Keratinocyte (primary cell): ENCODE measurements at regions not wholly inside any gene's neighbourhood (a gene's known extent, or its start where the extent isn't known, plus 50 kb on each side); places are given as distances from the start of the nearest gene placed in this dataset.

Experiments used
- DNase-seq: peaks from one replicate; pipeline ENCODE4 v3.0.0-alpha.2; 2011; ENCODE audit warnings: low read depth, missing footprints, low spot score
- FAIRE-seq: peaks from 2 replicates; lab custom pipeline; 2011; peaks lifted over from hg19 to GRCh38; lab: Jason Lieb, UNC
- H2AFZ ChIP-seq: 2 replicates; pipeline ENCODE4 v1.6.0; 2012; ENCODE audit warnings: low read length, control low read depth, inconsistent platforms; ENCODE audit not compliant: control insufficient read depth
- H3K27ac ChIP-seq: 2 replicates; pipeline ENCODE4 v1.5.1; 2011; ENCODE audit warnings: low read length; ENCODE audit not compliant: control insufficient read depth, insufficient read depth
- H3K27me3 ChIP-seq: 3 replicates; pipeline ENCODE4 v1.6.0; 2011; ENCODE audit warnings: low read length; ENCODE audit not compliant: control insufficient read depth, insufficient read depth; ENCODE audit errors: extremely low read depth
- H3K36me3 ChIP-seq, 2 experiments: 2 replicates in 1 of 2; 3 replicates in 1 of 2; pipeline ENCODE4 v1.5.1; 2011; ENCODE audit warnings: low read length in 2 of 2, mild to moderate bottlenecking in 1 of 2; ENCODE audit not compliant: control insufficient read depth in 2 of 2, insufficient read depth in 2 of 2; ENCODE audit errors: extremely low read depth in 1 of 2
- H3K4me1 ChIP-seq: 3 replicates; pipeline ENCODE4 v1.5.1; 2011; ENCODE audit warnings: low read length; ENCODE audit not compliant: control insufficient read depth, insufficient read depth; ENCODE audit errors: extremely low read depth
- H3K4me2 ChIP-seq: 3 replicates; pipeline ENCODE4 v1.6.0; 2011; ENCODE audit warnings: low read depth, low read length; ENCODE audit not compliant: control insufficient read depth, insufficient read depth; ENCODE audit errors: extremely low read depth
- H3K4me3 ChIP-seq, 3 experiments: fragments of 200-600 bp in 1 of 3; sonication (generic) in 1 of 3; 2 replicates in 2 of 3; 3 replicates in 1 of 3; pipeline ENCODE4 v1.5.1; 2011 to 2016; ENCODE audit warnings: low read length in 3 of 3, mild to moderate bottlenecking in 3 of 3, control low read depth in 2 of 3, inconsistent platforms in 1 of 3, low read depth in 1 of 3, mixed read lengths in 1 of 3, mixed run types in 1 of 3, moderate library complexity in 1 of 3; ENCODE audit not compliant: control insufficient read depth in 2 of 3, insufficient read depth in 2 of 3; ENCODE audit errors: extremely low read depth in 1 of 3
- H3K79me2 ChIP-seq: 2 replicates; pipeline ENCODE4 v1.6.0; 2012; ENCODE audit warnings: low read length; ENCODE audit not compliant: control insufficient read depth, insufficient read depth
- H3K9ac ChIP-seq: 3 replicates; pipeline ENCODE4 v1.6.0; 2011; ENCODE audit warnings: low read length; ENCODE audit not compliant: control insufficient read depth, insufficient read depth; ENCODE audit errors: extremely low read depth
- H3K9me1 ChIP-seq: 3 replicates; pipeline ENCODE4 v1.6.0; 2011; ENCODE audit warnings: low read length; ENCODE audit not compliant: control insufficient read depth, insufficient read depth; ENCODE audit errors: extremely low read depth
- H3K9me3 ChIP-seq: 2 replicates; pipeline ENCODE4 v1.5.1; 2012; ENCODE audit warnings: low read depth, low read length; ENCODE audit not compliant: control insufficient read depth
- H4K20me1 ChIP-seq: 3 replicates; pipeline ENCODE4 v1.6.0; 2011; ENCODE audit warnings: low read length; ENCODE audit not compliant: control insufficient read depth, insufficient read depth; ENCODE audit errors: extremely low read depth
- EZH2 ChIP-seq: IDR thresholded peaks from one replicate; pipeline ENCODE4 v1.6.1; 2012; ENCODE audit warnings: inconsistent platforms, mild to moderate bottlenecking, low read length, moderate library complexity
- dilution Hi-C: fragments of 300-500 bp; cut with MboI; formaldehyde crosslinking; loops from one replicate; pipeline ENCODE4 v1.7.0; 2020; ENCODE audit warnings: low sequenced_read_pairs; ENCODE audit not compliant: extremely low pct_ligation_motif_present
- TF ChIP-seq, protein P1 (sequence below), 3 experiments: IDR thresholded peaks in 1 of 3; conservative IDR thresholded peaks in 1 of 3; optimal IDR thresholded peaks in 1 of 3; 2 replicates in 2 of 3; 3 replicates in 1 of 3; pipeline versions ENCODE3 to v1.5.1; 2011; ENCODE audit warnings: low read length in 3 of 3, mild to moderate bottlenecking in 3 of 3, moderate library complexity in 2 of 3, control low read depth in 1 of 3, inconsistent platforms in 1 of 3; ENCODE audit not compliant: insufficient read depth in 2 of 3; ENCODE audit errors: extremely low read depth in 1 of 3

DNA sequence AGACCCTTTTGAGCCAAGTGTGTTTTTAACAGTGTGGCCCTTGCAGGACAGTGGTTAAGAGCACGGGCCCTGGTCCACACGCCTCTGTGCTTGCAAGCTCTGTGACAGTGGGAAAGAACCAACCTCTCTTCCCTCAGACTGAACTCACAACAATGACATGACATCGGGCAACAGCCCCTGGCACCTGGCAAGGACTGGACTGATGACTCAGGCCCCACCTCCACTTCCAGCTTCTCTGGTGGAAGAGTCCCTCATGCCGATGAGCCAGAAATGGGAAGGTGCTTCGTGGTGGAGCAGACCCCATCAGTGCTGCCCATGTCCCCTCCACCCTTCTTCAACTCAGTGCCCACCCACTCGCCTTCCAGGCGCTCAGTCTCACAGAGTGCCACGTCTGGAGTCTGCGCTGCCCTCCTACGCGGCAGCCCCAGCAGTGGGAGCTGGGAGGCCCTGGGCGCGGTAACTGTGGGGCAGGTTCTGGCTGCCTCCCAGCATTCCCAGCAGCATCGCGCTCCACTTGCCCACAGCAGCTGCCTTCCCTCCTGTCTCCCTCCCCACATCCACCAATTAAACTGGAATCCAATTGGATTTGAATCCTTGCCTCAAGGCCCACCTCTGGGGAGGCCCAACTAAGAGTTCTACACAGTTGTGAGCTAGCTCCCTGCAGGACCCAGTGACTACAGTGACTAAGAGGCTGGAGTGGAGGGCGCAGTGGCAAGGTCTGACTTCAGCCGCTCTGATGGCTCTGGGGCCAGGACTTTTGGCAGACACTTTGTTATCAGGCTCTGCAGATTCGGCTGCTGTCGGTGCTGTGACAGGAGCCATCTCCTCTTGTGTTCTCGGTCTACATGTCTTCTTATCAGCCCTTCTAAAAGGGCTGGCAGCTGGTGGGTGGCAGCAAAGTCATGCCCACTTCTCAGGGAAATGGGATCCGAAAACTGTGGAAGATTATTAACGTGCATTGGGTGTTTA, 156.8 kb upstream of the MLN start:
- FAIRE-seq: no peak
- dilution Hi-C loops: no loop called here

DNA sequence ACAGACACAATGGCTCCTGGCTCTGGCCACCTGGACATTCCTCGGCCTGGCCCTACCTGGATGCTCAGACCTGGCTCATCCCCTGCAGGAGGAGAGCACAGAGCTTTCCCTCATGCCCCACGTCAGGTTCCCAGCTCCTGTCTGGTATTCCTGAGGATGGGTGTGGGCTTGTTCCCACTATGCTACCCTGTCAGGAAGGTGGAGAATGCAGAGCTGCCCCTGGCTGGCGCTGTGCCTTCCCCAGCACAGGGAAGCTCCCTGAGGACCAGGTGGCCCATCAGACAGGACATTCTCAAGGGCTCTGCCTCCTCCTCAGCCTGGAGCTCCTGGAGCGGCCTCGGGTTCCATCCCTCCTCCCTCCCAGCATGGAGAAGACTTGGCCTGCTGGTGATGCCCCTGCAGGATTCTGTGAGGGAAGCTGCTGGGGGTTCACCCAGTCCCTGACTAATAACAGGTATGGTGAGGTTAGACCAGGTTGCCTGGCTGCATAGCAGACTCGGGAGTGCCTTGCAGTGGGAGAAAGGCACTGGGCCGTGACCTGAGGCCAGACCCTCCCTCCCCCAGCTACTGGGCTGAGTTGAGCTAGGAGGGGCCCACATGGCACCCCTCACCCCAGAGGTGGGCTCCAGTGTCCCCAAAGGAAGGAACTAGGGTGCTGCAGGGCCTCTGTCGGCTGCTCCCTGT, 156.0 kb upstream of the MLN start:
- Histone ChIP-seq H3K4me2 (no peak overlapping the region), H3K27ac (no peak overlapping the region), H3K9me1 (no peaks in the 10 kb centered on the region), H3K79me2 (no peaks in the 10 kb centered on the region), H3K9ac (no peak overlapping the region), H3K4me1 (peaks cover 40% of the 10 kb centered on the region), H3K36me3 (no peaks in the 10 kb centered on the region), H3K9me3 (no peaks in the 10 kb centered on the region), H3K27me3 (no peaks in the 10 kb centered on the region), H4K20me1 (no peaks in the 10 kb centered on the region), H2AFZ (no peak overlapping the region), H3K4me3 (no peak overlapping the region)
- DNase-seq (no peak), FAIRE-seq (no peak)
- TF ChIP-seq, protein P1, sequence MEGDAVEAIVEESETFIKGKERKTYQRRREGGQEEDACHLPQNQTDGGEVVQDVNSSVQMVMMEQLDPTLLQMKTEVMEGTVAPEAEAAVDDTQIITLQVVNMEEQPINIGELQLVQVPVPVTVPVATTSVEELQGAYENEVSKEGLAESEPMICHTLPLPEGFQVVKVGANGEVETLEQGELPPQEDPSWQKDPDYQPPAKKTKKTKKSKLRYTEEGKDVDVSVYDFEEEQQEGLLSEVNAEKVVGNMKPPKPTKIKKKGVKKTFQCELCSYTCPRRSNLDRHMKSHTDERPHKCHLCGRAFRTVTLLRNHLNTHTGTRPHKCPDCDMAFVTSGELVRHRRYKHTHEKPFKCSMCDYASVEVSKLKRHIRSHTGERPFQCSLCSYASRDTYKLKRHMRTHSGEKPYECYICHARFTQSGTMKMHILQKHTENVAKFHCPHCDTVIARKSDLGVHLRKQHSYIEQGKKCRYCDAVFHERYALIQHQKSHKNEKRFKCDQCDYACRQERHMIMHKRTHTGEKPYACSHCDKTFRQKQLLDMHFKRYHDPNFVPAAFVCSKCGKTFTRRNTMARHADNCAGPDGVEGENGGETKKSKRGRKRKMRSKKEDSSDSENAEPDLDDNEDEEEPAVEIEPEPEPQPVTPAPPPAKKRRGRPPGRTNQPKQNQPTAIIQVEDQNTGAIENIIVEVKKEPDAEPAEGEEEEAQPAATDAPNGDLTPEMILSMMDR (optimal IDR thresholded peaks at IDR 0.05 in 1 of 3, IDR thresholded peaks at IDR 0.05 in 1 of 3, conservative IDR thresholded peaks at IDR 0.05 in 1 of 3; ENCODE audit: extremely low read depth in 1 of 3, insufficient read depth in 2 of 3, low read length in 3 of 3): no peak
- TF ChIP-seq EZH2: no peak
- dilution Hi-C loops: no loop called here

More for the DNA sequence above, 156.8 kb upstream of the MLN start:
- no peaks in the 10 kb centered on the region for H3K27me3 ChIP-seq
- peaks cover 40% of the 10 kb centered on the region for H3K4me1 ChIP-seq
- TF ChIP-seq, protein P1 (optimal IDR thresholded peaks at IDR 0.05 in 1 of 3, IDR thresholded peaks at IDR 0.05 in 1 of 3, conservative IDR thresholded peaks at IDR 0.05 in 1 of 3; ENCODE audit: extremely low read depth in 1 of 3, insufficient read depth in 2 of 3, low read length in 3 of 3): no peak
- TF ChIP-seq EZH2: no peak
- no peak overlapping the region for H3K27ac ChIP-seq
- no peaks in the 10 kb centered on the region for H3K36me3 ChIP-seq
- H3K9me3 ChIP-seq: no peaks in the 10 kb centered on the region
- no peaks in the 10 kb centered on the region for H3K9me1 ChIP-seq
- no peak for DNase-seq
- H3K9ac ChIP-seq: no peak overlapping the region
- no peak overlapping the region for H3K4me2 ChIP-seq
- no peak overlapping the region for H3K4me3 ChIP-seq
- H3K79me2 ChIP-seq: no peaks in the 10 kb centered on the region
- no peaks in the 10 kb centered on the region for H4K20me1 ChIP-seq
- H2AFZ ChIP-seq: no peak overlapping the region
